B cell (primary cell): ENCODE measurements at regions not wholly inside any gene's neighbourhood (a gene's known extent, or its start where the extent isn't known, plus 50 kb on each side); places are given as distances from the start of the nearest gene placed in this dataset.

ENCODE experiments used
- ATAC-seq: fragments of 200-7000 bp; cut with Tn5 transposase; one replicate; pipeline ENCODE4 v1.10.0; 2021; ENCODE audit warnings: low read depth, mild to moderate bottlenecking, moderate number of reproducible peaks, moderate library complexity
- CTCF ChIA-PET: fragments of 350-600 bp; sonication (Branson Sonifier 250); formaldehyde crosslinking; loops from one replicate; lab custom pipeline; 2021; ENCODE audit warnings: antibody characterized with exemption, inconsistent platforms; lab: Charles Lee
- POLR2A ChIA-PET: fragments of 350-600 bp; sonication (Branson Sonifier 250); formaldehyde crosslinking; loops from one replicate; lab custom pipeline; 2021; ENCODE audit warnings: antibody characterized with exemption; lab: Charles Lee
- DNase-seq: peaks from one replicate; pipeline ENCODE4 v3.0.0; 2013
- H2AFZ ChIP-seq: 2 replicates; pipeline ENCODE4 v1.6.1; 2012; ENCODE audit warnings: mild to moderate bottlenecking, low read depth, low read length; ENCODE audit not compliant: insufficient read depth, poor library complexity, severe bottlenecking
- H3K27ac ChIP-seq, 2 donors: 1 replicate in 1 of 2; 2 replicates in 1 of 2; pipeline ENCODE4 v1.5.1; 2012 to 2013; ENCODE audit warnings: low read length in 2 of 2, mild to moderate bottlenecking in 2 of 2, moderate library complexity in 1 of 2
- H3K27me3 ChIP-seq, 4 experiments: fragments of 200-600 bp in 1 of 4; sonication (generic) in 1 of 4; replicated peaks in 1 of 4; 1 replicate in 2 of 4; 2 replicates in 2 of 4; pipeline versions ENCODE4 v1.6.1 to v1.7.0; 2013 to 2016; ENCODE audit warnings: low read length in 3 of 4, mild to moderate bottlenecking in 2 of 4, mixed read lengths in 1 of 4, moderate library complexity in 1 of 4; ENCODE audit not compliant: insufficient read depth in 4 of 4, control insufficient read depth in 3 of 4; ENCODE audit errors: control extremely low read depth in 1 of 4
- H3K36me3 ChIP-seq, 2 experiments: replicated peaks in 1 of 2; 1 replicate in 1 of 2; 2 replicates in 1 of 2; pipeline versions ENCODE4 v1.6.1 to v1.7.1; 2013; ENCODE audit warnings: low read length in 1 of 2; ENCODE audit not compliant: insufficient read depth in 2 of 2, control insufficient read depth in 1 of 2; ENCODE audit errors: control extremely low read depth in 1 of 2, extremely low read depth in 1 of 2
- H3K4me1 ChIP-seq, 2 donors: fragments of 200-600 bp in 1 of 2; sonication (generic) in 1 of 2; 1 replicate in 1 of 2; 2 replicates in 1 of 2; pipeline versions ENCODE4 v1.5.1 to v1.6.1; 2013 to 2017; ENCODE audit warnings: low read length in 2 of 2; ENCODE audit not compliant: control insufficient read depth in 2 of 2, insufficient read depth in 2 of 2
- H3K4me2 ChIP-seq: replicated peaks from 2 replicates; pipeline ENCODE3; 2012; ENCODE audit warnings: mild to moderate bottlenecking, low read depth, low read length; ENCODE audit not compliant: poor library complexity, severe bottlenecking
- H3K4me3 ChIP-seq, 5 experiments: fragments of 200-600 bp in 1 of 5; sonication (generic) in 1 of 5; 1 replicate in 3 of 5; 2 replicates in 2 of 5; pipeline versions ENCODE4 v1.5.1 to v1.7.0; 2011 to 2016; ENCODE audit warnings: low read length in 4 of 5, mild to moderate bottlenecking in 4 of 5, low read depth in 2 of 5, control low read depth in 1 of 5, moderate library complexity in 1 of 5; ENCODE audit not compliant: insufficient read depth in 1 of 5; ENCODE audit errors: control extremely low read depth in 1 of 5, extremely low read depth in 1 of 5
- H3K79me2 ChIP-seq: fragments of 200-600 bp; sonication (generic); one replicate; pipeline ENCODE4 v1.6.0; 2016; ENCODE audit warnings: low read length; ENCODE audit not compliant: control insufficient read depth, insufficient read depth
- H3K9ac ChIP-seq: fragments of 200-600 bp; sonication (generic); 2 replicates; pipeline ENCODE4 v1.6.1; 2017; ENCODE audit warnings: mild to moderate bottlenecking, low read length, moderate library complexity
- H3K9me3 ChIP-seq, 3 donors: one replicate each; pipeline versions ENCODE4 v1.6.1 to v1.7.1; 2013; ENCODE audit warnings: low read length in 2 of 3; ENCODE audit not compliant: control insufficient read depth in 2 of 3, insufficient read depth in 1 of 3; ENCODE audit errors: control extremely low read depth in 1 of 3
- H4K20me1 ChIP-seq: 2 replicates; pipeline ENCODE4 v1.6.0; 2012; ENCODE audit warnings: mild to moderate bottlenecking, low read length; ENCODE audit not compliant: insufficient read depth, control insufficient read depth, poor library complexity, severe bottlenecking
- H3K27ac Mint-ChIP-seq: one replicate; pipeline ENCODE4 v1.8.0; 2021; ENCODE audit warnings: mixed read lengths
- H3K27me3 Mint-ChIP-seq: one replicate; pipeline ENCODE4 v1.8.0; 2021; ENCODE audit warnings: mixed read lengths
- H3K4me1 Mint-ChIP-seq: one replicate; pipeline ENCODE4 v1.8.0; 2021; ENCODE audit warnings: mixed read lengths
- H3K4me3 Mint-ChIP-seq: one replicate; pipeline ENCODE4 v1.8.0; 2021; ENCODE audit warnings: mixed read lengths
- H3K9me3 Mint-ChIP-seq: one replicate; pipeline ENCODE4 v1.8.0; 2022; ENCODE audit warnings: mixed read lengths; ENCODE audit not compliant: insufficient read depth
- CTCF ChIP-seq: fragments of 200-600 bp; IDR thresholded peaks from one replicate; pipeline ENCODE4 v1.8.0; 2022; ENCODE audit warnings: antibody characterized with exemption, mild to moderate bottlenecking
- EZH2 ChIP-seq: IDR thresholded peaks from 2 replicates; pipeline ENCODE4 v1.6.1; 2012; ENCODE audit warnings: borderline replicate concordance, low read depth, mild to moderate bottlenecking, moderate library complexity, low read length; ENCODE audit not compliant: insufficient read depth, poor library complexity, severe bottlenecking
- WGBS: methylation state at CpG from one replicate; pipeline ENCODE4 v1.1.5; 2013; ENCODE audit warnings: missing lambda C conversion rate; ENCODE audit not compliant: insufficient coverage; 5-methylcytosine and 5-hydroxymethylcytosine counted together
- intact Hi-C: fragments of 100-400 bp; cut with micrococcal nuclease; formaldehyde crosslinking; loops from one replicate; pipeline ENCODE4 v1.10.0; 2022

- Histone ChIP-seq H3K9me3 (peaks cover 0 to 9% (median 0%) of the 10 kb centered on the region in 3 donors), H3K27ac (no peak overlapping the region), H4K20me1 (no peaks in the 10 kb centered on the region), H2AFZ (no peak overlapping the region), H3K4me3 (no peak overlapping the region), H3K4me2 (no peak overlapping the region), H3K36me3 (no peaks in the 10 kb centered on the region), H3K79me2 (no peaks in the 10 kb centered on the region), H3K27me3 (no peaks in the 10 kb centered on the region), H3K9ac (no peak overlapping the region), H3K4me1 (no peaks in the 10 kb centered on the region)
- ATAC-seq (no peak), DNase-seq (no peak)
- TF ChIP-seq EZH2 (no peak), CTCF (no peak)
- ChIA-PET CTCF (no interaction called here), POLR2A (no interaction called here)
- Mint-ChIP-seq H3K9me3 (no peaks in the 10 kb centered on the region), H3K4me3 (no peak overlapping the region), H3K4me1 (no peaks in the 10 kb centered on the region), H3K27me3 (no peaks in the 10 kb centered on the region), H3K27ac (no peak overlapping the region)
- WGBS = 100% methylated on average over 1 of the region's 2 CpGs
- intact Hi-C loops = no loop called here
These were observed 463.9 kb upstream of the TBX3 start for GRCh38 chr12:115147916-115148315.

DNA sequence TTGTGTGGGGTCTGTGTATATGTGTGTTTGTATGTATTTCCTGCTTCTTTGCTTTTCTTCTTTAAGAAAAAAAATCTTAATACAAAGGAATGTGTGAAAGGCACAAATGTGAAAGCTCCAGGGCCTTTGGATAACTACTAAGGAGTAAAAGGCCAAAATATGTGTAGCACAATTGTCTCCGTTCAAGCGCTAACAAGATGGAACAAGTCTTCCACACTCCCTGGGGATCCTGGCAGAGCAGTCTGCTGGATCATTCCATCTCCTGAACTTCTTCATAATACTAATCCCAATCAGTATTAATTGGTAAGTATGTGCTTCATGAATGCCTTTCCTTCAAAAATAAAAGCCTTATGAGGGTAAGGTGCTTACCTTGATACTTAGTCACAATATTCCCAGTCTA is 462.5 kb upstream of the TBX3 start:
- Histone ChIP-seq H3K4me1 (no peaks in the 10 kb centered on the region), H4K20me1 (no peaks in the 10 kb centered on the region), H3K4me3 (no peak overlapping the region), H3K27me3 (no peaks in the 10 kb centered on the region), H3K4me2 (no peak overlapping the region), H3K79me2 (no peaks in the 10 kb centered on the region), H3K27ac (no peak overlapping the region), H2AFZ (no peak overlapping the region), H3K9me3 (peaks cover 0 to 9% (median 0%) of the 10 kb centered on the region in 3 donors), H3K36me3 (no peaks in the 10 kb centered on the region), H3K9ac (no peak overlapping the region)
- H3K9me3 Mint-ChIP-seq = no peaks in the 10 kb centered on the region
- ATAC-seq (no peak), DNase-seq (no peak)
- intact Hi-C loops = no loop called here
- H3K4me1 Mint-ChIP-seq = no peaks in the 10 kb centered on the region
- TF ChIP-seq EZH2 = no peak
- no peak for TF ChIP-seq CTCF
- ChIA-PET POLR2A (no interaction called here), CTCF (no interaction called here)
- H3K4me3 Mint-ChIP-seq = no peak overlapping the region
- no peaks in the 10 kb centered on the region for H3K27me3 Mint-ChIP-seq
- whole genome bisulfite sequencing = no CpG with 5 or more reads among the region's 2 CpGs
- no peak overlapping the region for H3K27ac Mint-ChIP-seq
